ENCODE measurements at regions not wholly inside any gene's neighbourhood (a gene's known extent, or its start where the extent isn't known, plus 50 kb on each side); places are given as distances from the start of the nearest gene placed in this dataset.
"Not testable (repeated sequence)": the region's sequence is repeated elsewhere in the genome, so short reads cannot be mapped to it uniquely, and the experiment has no call there.

DNA sequence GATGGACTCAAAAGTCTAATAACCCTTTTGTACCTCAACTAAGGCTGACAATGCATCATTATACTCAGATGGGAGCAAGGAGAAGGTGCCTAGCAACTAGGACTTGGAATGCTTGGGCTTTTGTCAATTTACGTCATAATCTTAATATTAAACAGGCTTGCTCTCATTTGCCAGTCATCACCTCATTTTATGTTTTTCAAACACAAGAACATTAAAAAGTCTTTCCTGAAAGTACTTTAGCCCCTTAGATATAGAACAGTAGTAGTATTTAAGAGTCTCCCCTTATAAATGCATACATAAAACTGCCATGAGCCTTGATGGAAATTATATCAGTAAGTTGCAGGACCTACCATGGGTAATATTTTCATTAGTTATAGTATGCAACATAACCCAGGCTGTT, 150.7 kb upstream of the INTU start:
- TF ChIP-seq POLR2AphosphoS5 (IDR thresholded peaks at IDR 0.05) (no peak), POLR2A (IDR thresholded peaks at IDR 0.05) (no peak), EP300 (IDR thresholded peaks at IDR 0.05) (no peak)
- TF ChIP-seq, protein P1, sequence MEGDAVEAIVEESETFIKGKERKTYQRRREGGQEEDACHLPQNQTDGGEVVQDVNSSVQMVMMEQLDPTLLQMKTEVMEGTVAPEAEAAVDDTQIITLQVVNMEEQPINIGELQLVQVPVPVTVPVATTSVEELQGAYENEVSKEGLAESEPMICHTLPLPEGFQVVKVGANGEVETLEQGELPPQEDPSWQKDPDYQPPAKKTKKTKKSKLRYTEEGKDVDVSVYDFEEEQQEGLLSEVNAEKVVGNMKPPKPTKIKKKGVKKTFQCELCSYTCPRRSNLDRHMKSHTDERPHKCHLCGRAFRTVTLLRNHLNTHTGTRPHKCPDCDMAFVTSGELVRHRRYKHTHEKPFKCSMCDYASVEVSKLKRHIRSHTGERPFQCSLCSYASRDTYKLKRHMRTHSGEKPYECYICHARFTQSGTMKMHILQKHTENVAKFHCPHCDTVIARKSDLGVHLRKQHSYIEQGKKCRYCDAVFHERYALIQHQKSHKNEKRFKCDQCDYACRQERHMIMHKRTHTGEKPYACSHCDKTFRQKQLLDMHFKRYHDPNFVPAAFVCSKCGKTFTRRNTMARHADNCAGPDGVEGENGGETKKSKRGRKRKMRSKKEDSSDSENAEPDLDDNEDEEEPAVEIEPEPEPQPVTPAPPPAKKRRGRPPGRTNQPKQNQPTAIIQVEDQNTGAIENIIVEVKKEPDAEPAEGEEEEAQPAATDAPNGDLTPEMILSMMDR (IDR thresholded peaks at IDR 0.05), result no peak
- no peak for ATAC-seq
- no peaks in the 10 kb centered on the region for H3K36me3 ChIP-seq
- H3K9me3 ChIP-seq, result no peaks in the 10 kb centered on the region
- no peaks in the 10 kb centered on the region for H3K4me1 ChIP-seq
- no peak overlapping the region for H3K27ac ChIP-seq
- no peak overlapping the region for H3K4me3 ChIP-seq
- H3K27me3 ChIP-seq, result no peaks in the 10 kb centered on the region
- WGBS, 2 donors (ENCODE audit: low coverage in 1 of 2), result 86 to 89% methylated on average over 1 of the region's 1 CpG

DNA sequence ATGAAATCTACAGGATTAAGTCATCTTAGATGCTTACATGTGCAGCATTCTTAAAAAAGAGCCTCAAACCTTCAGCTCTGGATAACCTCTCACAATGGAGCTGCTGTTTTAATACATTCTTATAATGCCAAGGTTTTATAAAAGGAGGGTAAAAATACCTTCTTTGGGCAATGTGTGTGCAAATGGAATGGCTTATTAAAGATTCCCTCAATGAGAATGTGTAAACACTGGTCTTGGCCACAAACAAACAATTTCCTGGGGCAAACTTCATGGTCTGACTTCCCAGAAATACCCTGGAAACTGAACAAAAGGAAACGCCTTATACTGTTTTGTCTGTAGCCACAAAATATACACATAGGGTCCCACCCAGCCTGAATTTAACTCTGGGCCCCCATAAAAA, 148.6 kb upstream of the INTU start:
- Histone ChIP-seq H3K27ac (no peak overlapping the region), H3K27me3 (no peaks in the 10 kb centered on the region), H3K9me3 (no peaks in the 10 kb centered on the region), H3K4me1 (no peaks in the 10 kb centered on the region), H3K4me3 (no peak overlapping the region), H3K36me3 (no peaks in the 10 kb centered on the region)
- WGBS, 2 donors (ENCODE audit: low coverage in 1 of 2), result 60% methylated on average over 1 of the region's 1 CpG; no CpG with 5 or more reads in 1 of the 2 donors
- TF ChIP-seq, protein P1 (IDR thresholded peaks at IDR 0.05), result no peak
- TF ChIP-seq EP300 (IDR thresholded peaks at IDR 0.05) (no peak), POLR2AphosphoS5 (IDR thresholded peaks at IDR 0.05) (no peak), POLR2A (IDR thresholded peaks at IDR 0.05) (no peak)
- ATAC-seq, result no peak

DNA sequence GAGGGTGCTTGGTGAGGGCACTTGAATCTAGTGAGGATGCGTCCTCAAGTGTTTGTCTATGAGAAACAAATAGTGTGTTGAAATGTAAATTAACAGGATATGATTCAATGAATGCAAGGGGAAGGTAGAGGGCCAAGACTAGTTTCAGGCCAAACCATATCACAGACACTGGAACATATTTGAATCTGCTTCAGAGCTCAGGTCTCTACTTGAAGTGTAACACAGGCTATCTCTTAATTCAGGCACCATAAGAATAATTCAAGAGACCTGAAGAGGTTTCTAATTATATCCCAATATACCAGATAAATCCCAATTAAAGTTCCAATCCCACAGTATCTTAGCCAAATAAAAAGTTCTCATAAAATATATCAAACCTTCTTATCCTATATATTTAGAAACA, 146.5 kb upstream of the INTU start:
- no peaks in the 10 kb centered on the region for H3K27me3 ChIP-seq
- TF ChIP-seq EP300 (IDR thresholded peaks at IDR 0.05), result no peak
- no peak for TF ChIP-seq POLR2AphosphoS5 (IDR thresholded peaks at IDR 0.05)
- TF ChIP-seq, protein P1 (IDR thresholded peaks at IDR 0.05), result no peak
- no peak for TF ChIP-seq POLR2A (IDR thresholded peaks at IDR 0.05)
- no peak for ATAC-seq
- 100% methylated on average over 1 of the region's 1 CpG for WGBS, 2 donors (ENCODE audit: low coverage in 1 of 2)
- H3K4me1 ChIP-seq, result no peaks in the 10 kb centered on the region
- H3K36me3 ChIP-seq, result no peaks in the 10 kb centered on the region
- H3K4me3 ChIP-seq, result no peak overlapping the region
- H3K9me3 ChIP-seq, result peaks cover 0 to 3% (median 0%) of the 10 kb centered on the region in 3 donors
- no peak overlapping the region for H3K27ac ChIP-seq

DNA sequence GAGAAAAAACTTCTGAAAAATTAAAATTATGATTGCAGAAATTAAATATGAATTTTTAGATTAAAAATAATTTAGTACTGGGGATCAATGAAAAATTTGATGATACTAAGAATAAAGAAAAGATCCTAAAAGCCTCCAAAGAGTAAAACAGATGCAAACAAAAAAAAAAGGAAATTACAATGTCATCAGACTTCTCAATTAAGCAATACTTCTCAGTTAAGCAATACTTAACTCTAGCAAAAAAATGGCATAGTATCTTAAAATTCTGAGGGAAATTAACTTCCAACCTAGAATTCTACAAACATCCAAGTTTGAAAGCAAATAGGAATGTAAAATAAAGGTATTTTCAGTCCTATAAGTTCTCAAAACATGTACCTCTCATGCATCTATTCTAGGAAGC, 141.2 kb upstream of the INTU start:
- TF ChIP-seq EP300 (IDR thresholded peaks at IDR 0.05), result no peak
- TF ChIP-seq POLR2AphosphoS5 (IDR thresholded peaks at IDR 0.05), result no peak
- TF ChIP-seq, protein P1 (IDR thresholded peaks at IDR 0.05), result no peak
- TF ChIP-seq POLR2A (IDR thresholded peaks at IDR 0.05), result no peak
- Histone ChIP-seq H3K36me3 (no peaks in the 10 kb centered on the region), H3K4me3 (no peak overlapping the region), H3K4me1 (no peaks in the 10 kb centered on the region), H3K27me3 (no peaks in the 10 kb centered on the region), H3K27ac (no peak overlapping the region), H3K9me3 (peaks cover 0 to 3% (median 0%) of the 10 kb centered on the region in 3 donors)
- no peak for ATAC-seq

DNA sequence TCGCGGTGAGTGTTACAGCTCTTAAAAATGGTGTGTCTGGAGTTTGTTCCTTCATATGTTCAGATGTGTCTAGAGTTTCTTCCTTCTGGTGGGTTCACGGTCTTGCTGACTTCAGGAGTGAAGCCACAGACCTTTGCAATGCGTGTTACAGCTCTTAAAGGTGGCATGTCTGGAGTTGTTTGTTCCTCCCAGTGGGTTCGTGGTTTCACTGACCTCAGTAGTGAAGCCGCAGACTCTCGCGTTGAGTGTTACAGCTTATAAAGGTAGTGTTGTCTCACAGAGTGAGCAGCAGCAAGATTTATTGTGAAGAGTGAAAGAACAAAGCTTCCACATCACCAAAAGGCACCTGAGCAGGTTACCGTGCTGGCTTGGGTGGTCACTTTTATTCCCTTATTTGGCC, 135.9 kb upstream of the INTU start:
- H3K4me1 ChIP-seq, H3K36me3 ChIP-seq, ATAC-seq, H3K4me3 ChIP-seq, H3K27me3 ChIP-seq, H3K27ac ChIP-seq, H3K9me3 ChIP-seq: not testable (repeated sequence)
- 94 to 96% methylated on average over 8 to 9 of the region's 9 CpGs for WGBS, 2 donors (ENCODE audit: low coverage in 1 of 2)

DNA sequence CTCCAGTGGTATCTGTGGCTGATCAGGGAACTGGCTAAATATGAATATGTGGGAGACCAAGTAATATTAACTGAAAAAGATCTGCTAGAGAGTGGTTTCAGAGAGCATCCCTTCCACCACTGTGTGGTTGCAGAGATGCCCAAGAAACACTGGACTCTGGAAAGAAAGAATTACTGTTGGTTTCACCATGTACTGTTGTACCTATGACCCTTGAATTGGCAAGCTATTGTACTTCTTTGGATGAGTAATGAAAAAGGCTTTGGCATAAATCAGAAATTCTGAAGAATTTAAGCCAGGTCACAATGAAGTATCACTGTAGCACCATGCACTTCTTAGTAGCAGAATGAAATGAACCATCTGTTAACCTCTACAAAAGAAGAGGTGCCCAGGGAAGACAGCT, 134.4 kb upstream of the INTU start:
- H3K4me1 ChIP-seq, result no peaks in the 10 kb centered on the region
- H3K9me3 ChIP-seq, result no peaks in the 10 kb centered on the region
- no peaks in the 10 kb centered on the region for H3K36me3 ChIP-seq
- no peak for ATAC-seq
- no peak overlapping the region for H3K27ac ChIP-seq
- TF ChIP-seq, protein P1 (IDR thresholded peaks at IDR 0.05), result no peak
- TF ChIP-seq EP300 (IDR thresholded peaks at IDR 0.05), result no peak
- TF ChIP-seq POLR2A (IDR thresholded peaks at IDR 0.05), result no peak
- TF ChIP-seq POLR2AphosphoS5 (IDR thresholded peaks at IDR 0.05), result no peak
- H3K27me3 ChIP-seq, result no peaks in the 10 kb centered on the region
- no peak overlapping the region for H3K4me3 ChIP-seq
